PC-9 (cell line): ENCODE measurements at regions not wholly inside any gene's neighbourhood (a gene's known extent, or its start where the extent isn't known, plus 50 kb on each side); places are given as distances from the start of the nearest gene placed in this dataset.

Source experiments
- CTCF ChIP-seq: fragments of 200-600 bp; sonication (generic); conservative IDR thresholded peaks from 2 replicates; pipeline ENCODE4 v1.6.1; 2017; ENCODE audit warnings: mixed run types, antibody characterized with exemption, mild to moderate bottlenecking, moderate library complexity
- EZH2 ChIP-seq: fragments of 200-600 bp; sonication (generic); IDR thresholded peaks from 2 replicates; pipeline ENCODE4 v1.8.0; 2017; ENCODE audit warnings: antibody characterized with exemption, low read depth

GRCh38 chr5:152938630-152939029 is 533.6 kb upstream of the NMUR2 start:
- TF ChIP-seq CTCF (no peak), EZH2 (no peak)
